IMR-90 (cell line): ENCODE measurements at regions not wholly inside any gene's neighbourhood (a gene's known extent, or its start where the extent isn't known, plus 50 kb on each side); places are given as distances from the start of the nearest gene placed in this dataset.

Experiments used
- ATAC-seq: fragments of 200-7000 bp; cut with Tn5 transposase; 2 replicates; pipeline ENCODE4 v1.9.1; 2020; ENCODE audit warnings: low read depth, mild to moderate bottlenecking, moderate library complexity
- BruUV-seq: library from RNA; stranded (reverse); fragments of 400-500 nt; replicated peaks from 2 replicates; lab custom pipeline; 2021; lab: Mats Ljungman, UMichigan
- CTCF ChIA-PET: fragments of 300-600 bp; formaldehyde crosslinking; extraction: SDS; loops from one replicate; lab custom pipeline; 2021; ENCODE audit warnings: antibody characterized with exemption; lab: Yijun Ruan, JAX
- POLR2A ChIA-PET: fragments of 300-600 bp; sonication (Branson Sonifier 250); formaldehyde crosslinking; loops from one replicate; lab custom pipeline; 2022; ENCODE audit warnings: antibody characterized with exemption; ENCODE audit not compliant: unreplicated experiment; lab: Charles Lee
- DNase-seq: peaks from one replicate; pipeline ENCODE4 v3.0.0; 2013
- H2AFZ ChIP-seq: replicated peaks from 2 replicates; pipeline ENCODE3; 2013; ENCODE audit warnings: low read length, mild to moderate bottlenecking; ENCODE audit not compliant: poor library complexity
- H2AK5ac ChIP-seq: 2 replicates; pipeline ENCODE4 v1.6.1; 2013; ENCODE audit warnings: low read depth, low read length, inconsistent platforms
- H2AK9ac ChIP-seq: replicated peaks from 2 replicates; pipeline ENCODE3; 2013; ENCODE audit warnings: mild to moderate bottlenecking, low read depth, low read length, moderate library complexity; ENCODE audit not compliant: poor library complexity
- H2BK120ac ChIP-seq: 2 replicates; pipeline ENCODE4 v1.6.1; 2013; ENCODE audit warnings: low read depth, low read length, inconsistent platforms
- H2BK15ac ChIP-seq: 3 replicates; pipeline ENCODE4 v1.6.1; 2013; ENCODE audit warnings: low read depth, low read length, inconsistent platforms
- H2BK20ac ChIP-seq: 2 replicates; pipeline ENCODE4 v1.6.1; 2013; ENCODE audit warnings: low read depth, mild to moderate bottlenecking, inconsistent platforms, low read length, moderate library complexity
- H2BK5ac ChIP-seq: 2 replicates; pipeline ENCODE4 v1.6.1; 2013; ENCODE audit warnings: mild to moderate bottlenecking, low read depth, low read length, inconsistent platforms; ENCODE audit not compliant: poor library complexity, severe bottlenecking
- H3K14ac ChIP-seq: replicated peaks from 2 replicates; pipeline ENCODE4 v1.6.1; 2013; ENCODE audit warnings: low read depth, low read length, inconsistent platforms
- H3K18ac ChIP-seq: 2 replicates; pipeline ENCODE4 v1.6.1; 2013; ENCODE audit warnings: low read depth, low read length, control low read depth
- H3K23ac ChIP-seq: 2 replicates; pipeline ENCODE4 v1.6.1; 2013; ENCODE audit warnings: low read depth, low read length, inconsistent platforms
- H3K27ac ChIP-seq: 2 replicates; pipeline ENCODE4 v1.5.1; 2013; ENCODE audit warnings: mild to moderate bottlenecking, control low read depth, low read length; ENCODE audit not compliant: insufficient read depth
- H3K27me3 ChIP-seq: 2 replicates; pipeline ENCODE4 v1.6.1; 2013; ENCODE audit warnings: low read length; ENCODE audit not compliant: control insufficient read depth, insufficient read depth
- H3K36me3 ChIP-seq: 2 replicates; pipeline ENCODE4 v1.6.1; 2013; ENCODE audit warnings: low read length, mixed read lengths; ENCODE audit not compliant: control insufficient read depth, insufficient read depth
- H3K4ac ChIP-seq: 2 replicates; pipeline ENCODE4 v1.6.1; 2013; ENCODE audit warnings: low read depth, low read length, inconsistent platforms
- H3K4me1 ChIP-seq: 2 replicates; pipeline ENCODE4 v1.6.1; 2013; ENCODE audit warnings: low read length, mixed read lengths; ENCODE audit not compliant: control insufficient read depth, insufficient read depth
- H3K4me2 ChIP-seq: 2 replicates; pipeline ENCODE4 v1.6.1; 2013; ENCODE audit warnings: low read depth, mild to moderate bottlenecking, control low read depth, low read length, moderate library complexity
- H3K4me3 ChIP-seq: 2 replicates; pipeline ENCODE4 v1.5.1; 2013; ENCODE audit warnings: low read depth, mild to moderate bottlenecking, control low read depth, low read length, moderate library complexity; ENCODE audit not compliant: insufficient read depth
- H3K56ac ChIP-seq: 2 replicates; pipeline ENCODE4 v1.6.1; 2013; ENCODE audit warnings: low read length, inconsistent platforms; ENCODE audit not compliant: insufficient read depth; ENCODE audit errors: extremely low read depth
- H3K79me1 ChIP-seq, 2 experiments: 2 replicates each; pipeline ENCODE4 v1.6.1; 2013; ENCODE audit warnings: low read length in 2 of 2, inconsistent platforms in 1 of 2, low read depth in 1 of 2
- H3K9ac ChIP-seq: 2 replicates; pipeline ENCODE4 v1.6.1; 2013; ENCODE audit warnings: low read depth, low read length, control low read depth
- H3K9me1 ChIP-seq: 2 replicates; pipeline ENCODE4 v1.6.1; 2013; ENCODE audit warnings: low read length, inconsistent platforms; ENCODE audit not compliant: insufficient read depth
- H3K9me3 ChIP-seq: 2 replicates; pipeline ENCODE4 v1.6.1; 2013; ENCODE audit warnings: low read length; ENCODE audit not compliant: control insufficient read depth, insufficient read depth
- H4K20me1 ChIP-seq: 2 replicates; pipeline ENCODE4 v1.6.1; 2013; ENCODE audit warnings: low read length, inconsistent platforms; ENCODE audit not compliant: insufficient read depth
- H4K5ac ChIP-seq: 2 replicates; pipeline ENCODE4 v1.6.1; 2013; ENCODE audit warnings: mild to moderate bottlenecking, low read depth, low read length, control low read depth
- H4K8ac ChIP-seq, 2 experiments: 2 replicates each; pipeline ENCODE4 v1.6.1; 2013; ENCODE audit warnings: low read depth in 2 of 2, low read length in 2 of 2, control low read depth in 1 of 2, inconsistent platforms in 1 of 2
- H4K91ac ChIP-seq: 2 replicates; pipeline ENCODE4 v1.6.1; 2013; ENCODE audit warnings: low read depth, low read length, inconsistent platforms; ENCODE audit not compliant: insufficient read depth
- MAFK ChIP-seq: IDR thresholded peaks from 2 replicates; pipeline ENCODE4 v1.6.1; 2012; ENCODE audit warnings: low read depth, low read length, improper control_type of control experiment
- WGBS, 2 experiments: methylation state at CpG; one replicate each; pipeline versions ENCODE4 v1.1.5 to v1.1.7; 2013; ENCODE audit warnings: missing lambda C conversion rate in 2 of 2; ENCODE audit not compliant: insufficient read length in 1 of 2; ENCODE audit errors: extremely low coverage in 2 of 2; 5-methylcytosine and 5-hydroxymethylcytosine counted together
- dilution Hi-C: fragments of 300-500 bp; cut with HindIII; formaldehyde crosslinking; loops from one replicate; pipeline ENCODE4 v1.14.3; 2018; ENCODE audit warnings: low sequenced_read_pairs; ENCODE audit not compliant: unreplicated experiment
- in situ Hi-C: fragments of 300-500 bp; cut with MboI; formaldehyde crosslinking; loops from 3 replicates; pipeline ENCODE4 v1.14.3; 2019; ENCODE audit warnings: low sequenced_read_pairs, inconsistent platforms, mixed read lengths
- intact Hi-C: fragments of 100-400 bp; cut with micrococcal nuclease; formaldehyde crosslinking; loops from 2 replicates; pipeline ENCODE4 v1.10.0; 2022

DNA sequence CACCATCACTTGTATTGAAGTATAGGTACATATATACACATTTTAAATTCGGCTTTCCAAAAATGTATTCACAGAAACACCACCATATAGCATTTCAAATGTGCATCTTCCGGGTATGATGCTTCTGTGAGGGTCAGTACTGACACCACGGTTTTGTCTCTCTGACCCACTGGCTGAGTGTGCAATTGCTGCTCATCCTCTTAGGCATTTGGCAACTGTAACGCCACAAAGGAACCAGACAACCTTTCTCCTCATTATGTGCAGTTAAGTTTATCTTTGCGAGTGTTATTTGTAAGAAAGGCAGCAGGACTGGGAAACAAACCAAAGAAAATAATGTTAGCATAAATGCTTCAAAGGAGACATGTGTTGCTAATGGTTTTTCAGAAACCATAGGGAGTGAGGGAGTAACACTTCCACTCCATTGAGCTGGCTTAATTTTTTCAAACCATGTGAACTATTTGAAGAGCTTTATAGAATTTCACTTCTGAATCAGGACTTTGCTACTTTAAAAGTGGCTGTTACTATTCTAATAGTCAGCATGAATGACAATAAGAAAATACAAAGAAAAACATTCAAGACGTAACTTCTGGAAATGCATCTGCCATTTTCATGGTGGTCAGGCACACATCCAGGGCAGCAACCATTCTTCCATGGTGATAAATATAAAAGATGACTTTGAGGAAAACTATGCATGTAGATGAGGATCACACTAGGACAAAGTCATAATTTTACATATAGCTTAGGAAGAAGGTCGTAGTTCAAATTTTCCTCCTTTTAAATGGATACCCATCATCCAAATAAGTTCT lies 423.3 kb downstream of the MZT1 start:
- in situ Hi-C loops = no loop called here
- no peak overlapping the region for H4K5ac ChIP-seq
- H2AK9ac ChIP-seq = no peak overlapping the region
- no peak overlapping the region for H3K27ac ChIP-seq
- H3K4ac ChIP-seq = no peak overlapping the region
- H3K27me3 ChIP-seq = no peaks in the 10 kb centered on the region
- H2AK5ac ChIP-seq = no peak overlapping the region
- CTCF ChIA-PET = no interaction called here
- no TSS peak for BruUV-seq
- no peaks in the 10 kb centered on the region for H3K9me1 ChIP-seq
- TF ChIP-seq MAFK = no peak
- no peak overlapping the region for H3K23ac ChIP-seq
- no peaks in the 10 kb centered on the region for H3K36me3 ChIP-seq
- no peak overlapping the region for H4K8ac ChIP-seq
- H3K4me2 ChIP-seq = no peak overlapping the region
- no peak overlapping the region for H3K56ac ChIP-seq
- H3K4me3 ChIP-seq = no peak overlapping the region
- intact Hi-C loops = no loop called here
- POLR2A ChIA-PET = no interaction called here
- H3K4me1 ChIP-seq = no peaks in the 10 kb centered on the region
- H2AFZ ChIP-seq = no peak overlapping the region
- peaks cover 2% of the 10 kb centered on the region; the same call in 1 of the 2 replicates for H3K9me3 ChIP-seq
- no CpG with 5 or more reads among the region's 7 CpGs for WGBS, 2 experiments
- DNase-seq (no peak), ATAC-seq (no peak)
- no peak overlapping the region for H4K91ac ChIP-seq
- no peaks in the 10 kb centered on the region for H4K20me1 ChIP-seq
- no peak overlapping the region for H2BK5ac ChIP-seq
- no peak overlapping the region for H2BK15ac ChIP-seq
- no peak overlapping the region for H3K9ac ChIP-seq
- H2BK120ac ChIP-seq = no peak overlapping the region
- no peak overlapping the region for H3K18ac ChIP-seq
- no peak overlapping the region for H2BK20ac ChIP-seq
- H3K14ac ChIP-seq = no peak overlapping the region
- no peaks in the 10 kb centered on the region for H3K79me1 ChIP-seq
- dilution Hi-C loops = no loop called here
